ENCODE measurements at regions not wholly inside any gene's neighbourhood (a gene's known extent, or its start where the extent isn't known, plus 50 kb on each side); places are given as distances from the start of the nearest gene placed in this dataset.

- no peak for TF ChIP-seq ZBTB11 (CRISPR knock-in tag; IDR thresholded peaks at IDR 0.05)
- TF ChIP-seq, protein P1, sequence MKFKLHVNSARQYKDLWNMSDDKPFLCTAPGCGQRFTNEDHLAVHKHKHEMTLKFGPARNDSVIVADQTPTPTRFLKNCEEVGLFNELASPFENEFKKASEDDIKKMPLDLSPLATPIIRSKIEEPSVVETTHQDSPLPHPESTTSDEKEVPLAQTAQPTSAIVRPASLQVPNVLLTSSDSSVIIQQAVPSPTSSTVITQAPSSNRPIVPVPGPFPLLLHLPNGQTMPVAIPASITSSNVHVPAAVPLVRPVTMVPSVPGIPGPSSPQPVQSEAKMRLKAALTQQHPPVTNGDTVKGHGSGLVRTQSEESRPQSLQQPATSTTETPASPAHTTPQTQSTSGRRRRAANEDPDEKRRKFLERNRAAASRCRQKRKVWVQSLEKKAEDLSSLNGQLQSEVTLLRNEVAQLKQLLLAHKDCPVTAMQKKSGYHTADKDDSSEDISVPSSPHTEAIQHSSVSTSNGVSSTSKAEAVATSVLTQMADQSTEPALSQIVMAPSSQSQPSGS (IDR thresholded peaks at IDR 0.05; ENCODE audit: low read length): no peak
These were observed 143.1 kb downstream of the HLX start (continued) for GRCh38 chr1:221022331-221022730.

DNA sequence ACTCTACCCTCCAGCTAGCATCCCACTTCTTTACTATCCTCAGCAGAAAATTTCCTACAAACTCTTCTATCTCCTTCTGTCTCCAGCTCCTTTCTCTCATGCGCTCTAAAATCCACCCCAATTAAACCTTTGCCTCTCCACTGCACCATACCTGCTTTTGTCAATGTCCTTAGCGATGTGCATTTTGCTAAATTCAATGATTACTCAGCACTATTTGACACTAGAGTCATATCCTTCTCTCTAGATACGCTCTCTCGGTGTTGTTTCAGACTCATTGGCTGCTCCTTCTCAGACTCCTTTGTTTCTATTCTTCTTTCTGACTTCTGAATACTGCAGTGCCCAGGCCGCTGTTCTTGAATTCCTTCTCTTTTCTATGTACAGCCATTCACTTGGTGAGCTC lies 144.2 kb downstream of the HLX start:
- CTCF ChIA-PET: no interaction called here
- in situ Hi-C loops (cut with MboI) (no loop called here), intact Hi-C loops (cut with micrococcal nuclease; ENCODE audit: unreplicated experiment) (no loop called here)
- Histone ChIP-seq H3K4me2 (ENCODE audit: control insufficient read depth, insufficient read depth) (no peak overlapping the region), H3K27me3 (replicated peaks in 1 of 2; ENCODE audit: control insufficient read depth in 2 of 2, insufficient read depth in 2 of 2, low read length in 1 of 2) (no peaks in the 10 kb centered on the region; a peak in 1 of 4 replicates), H3K27ac (ENCODE audit: control insufficient read depth, insufficient read depth) (no peak overlapping the region), H3K4me3 (no peak overlapping the region), H4K20me1 (ENCODE audit: control insufficient read depth, insufficient read depth) (no peaks in the 10 kb centered on the region), H2AFZ (ENCODE audit: control insufficient read depth, low read depth, low read length) (no peak overlapping the region), H3K79me2 (ENCODE audit: control insufficient read depth, insufficient read depth, low read length) (no peaks in the 10 kb centered on the region), H3K9me3 (replicated peaks; ENCODE audit: control insufficient read depth, insufficient read depth, low read length) (no peaks in the 10 kb centered on the region; the same call in 2 of the 3 replicates), H3K9ac (ENCODE audit: control insufficient read depth, insufficient read depth, low read length) (no peak overlapping the region), H3K36me3 (ENCODE audit: control insufficient read depth in 2 of 2, insufficient read depth in 2 of 2, low read length in 1 of 2) (no peaks in the 10 kb centered on the region), H3K4me1 (ENCODE audit: control insufficient read depth, insufficient read depth, low read length) (no peaks in the 10 kb centered on the region)
- ATAC-seq: no peak
- WGBS (ENCODE audit: insufficient coverage, insufficient replicate concordance, low lambda C conversion rate, missing lambda C conversion rate): 77% methylated on average over 5 of the region's 5 CpGs
- DNase-seq (ENCODE audit: low read depth, low spot score): no peak
- SMC1A ChIA-PET (ENCODE audit: uncharacterized antibody, unreplicated experiment): interaction anchor here (0.7 to 3.7 kb wide), 6 partner anchors 23 to 254 kb away, joined by 3 to 14 read pairs (median 3); no protein-coding TSS in a partner anchor
- POLR2A ChIA-PET: no interaction called here
- no TSS peak for BruUV-seq (replicated peaks)
- FAIRE-seq: no peak
- TF ChIP-seq HDAC2 (IDR thresholded peaks at IDR 0.05) (no peak), BACH1 (IDR thresholded peaks at IDR 0.05; ENCODE audit: borderline replicate concordance) (no peak)
- RAD21 ChIA-PET (ENCODE audit: unreplicated experiment): no interaction called here
